ENCODE measurements at regions not wholly inside any gene's neighbourhood (a gene's known extent, or its start where the extent isn't known, plus 50 kb on each side); places are given as distances from the start of the nearest gene placed in this dataset.
"Not testable (repeated sequence)": the region's sequence is repeated elsewhere in the genome, so short reads cannot be mapped to it uniquely, and the experiment has no call there.

- Histone ChIP-seq H3K4me3 (ENCODE audit: low read depth, low read length) (no peak overlapping the region), H3K27me3 (replicated peaks) (no peaks in the 10 kb centered on the region), H3K27ac (no peak overlapping the region), H3K36me3 (replicated peaks) (no peaks in the 10 kb centered on the region)
- no peak for TF ChIP-seq CTCF (IDR thresholded peaks at IDR 0.05; ENCODE audit: low read depth, low read length, missing control alignments)
- no peak for DNase-seq
- in situ Hi-C loops (cut with HindIII; ENCODE audit: low pct_ligation_motif_present, low sequenced_read_pairs): no loop called here
These were observed 166.9 kb downstream of the HLX start for GRCh38 chr1:221045842-221046831.

DNA sequence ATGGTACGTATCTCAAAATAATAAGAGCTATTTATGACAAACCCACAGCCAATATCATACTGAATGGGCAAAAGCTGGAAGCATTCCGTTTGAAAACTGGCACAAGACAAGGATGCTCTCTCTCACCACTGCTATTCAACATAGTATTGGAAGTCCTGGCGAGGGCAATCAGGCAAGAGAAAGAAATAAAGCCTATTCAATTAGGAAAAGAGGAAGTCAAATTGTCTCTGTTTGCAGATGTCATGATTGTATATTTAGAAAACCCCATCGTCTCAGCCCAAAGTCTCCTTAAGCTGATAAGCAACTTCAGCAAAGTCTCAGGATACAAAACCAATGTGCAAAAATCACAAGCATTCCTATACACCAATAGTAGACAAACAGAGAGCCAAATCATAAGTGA is 172.1 kb downstream of the HLX start:
- DNase-seq; in situ Hi-C loops (cut with HindIII; ENCODE audit: low pct_ligation_motif_present, low sequenced_read_pairs); H3K27me3 ChIP-seq (replicated peaks); H3K27ac ChIP-seq; H3K4me3 ChIP-seq (ENCODE audit: low read depth, low read length); H3K36me3 ChIP-seq (replicated peaks): not testable (repeated sequence)

- Histone ChIP-seq H3K27ac (no peak overlapping the region), H3K36me3 (replicated peaks) (no peaks in the 10 kb centered on the region), H3K4me3 (ENCODE audit: low read depth, low read length) (no peak overlapping the region), H3K27me3 (replicated peaks) (no peaks in the 10 kb centered on the region)
- no peak for DNase-seq
- in situ Hi-C loops (cut with HindIII; ENCODE audit: low pct_ligation_motif_present, low sequenced_read_pairs): no loop called here
- no peak for TF ChIP-seq CTCF (IDR thresholded peaks at IDR 0.05; ENCODE audit: low read depth, low read length, missing control alignments)
These were observed 174.6 kb downstream of the HLX start for GRCh38 chr1:221053889-221054288.

DNA sequence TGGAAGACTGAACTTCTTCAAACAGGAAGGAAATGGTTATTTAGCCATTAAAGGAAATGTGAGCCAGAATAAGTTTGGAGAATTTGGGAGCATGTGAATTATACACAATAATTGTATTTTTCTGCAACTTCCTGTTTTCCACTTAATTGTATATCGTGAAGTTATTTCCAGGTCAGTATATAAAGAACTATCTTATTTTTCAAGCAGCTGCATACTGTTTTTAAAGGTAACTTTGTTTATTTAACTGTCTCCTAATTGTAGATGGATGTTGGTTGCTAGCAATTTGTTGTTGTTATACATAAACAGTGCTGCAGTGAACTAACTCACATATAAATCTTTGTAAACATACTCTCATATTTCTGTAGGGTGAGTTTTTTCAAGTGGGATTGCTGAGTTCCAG is 180.3 kb downstream of the HLX start:
- no peak for DNase-seq
- Histone ChIP-seq H3K27me3 (replicated peaks) (no peaks in the 10 kb centered on the region), H3K4me3 (ENCODE audit: low read depth, low read length) (no peak overlapping the region), H3K27ac (no peak overlapping the region), H3K36me3 (replicated peaks) (no peaks in the 10 kb centered on the region)
- in situ Hi-C loops (cut with HindIII; ENCODE audit: low pct_ligation_motif_present, low sequenced_read_pairs): no loop called here
- no peak for TF ChIP-seq CTCF (IDR thresholded peaks at IDR 0.05; ENCODE audit: low read depth, low read length, missing control alignments)

GRCh38 chr1:221063651-221064050 is 184.4 kb downstream of the HLX start:
- in situ Hi-C loops (cut with HindIII; ENCODE audit: low pct_ligation_motif_present, low sequenced_read_pairs): no loop called here
- Histone ChIP-seq H3K4me3 (ENCODE audit: low read depth, low read length) (no peak overlapping the region), H3K27me3 (replicated peaks) (no peaks in the 10 kb centered on the region), H3K27ac (no peak overlapping the region), H3K36me3 (replicated peaks) (no peaks in the 10 kb centered on the region)
- TF ChIP-seq CTCF (IDR thresholded peaks at IDR 0.05; ENCODE audit: low read depth, low read length, missing control alignments): no peak
- no peak for DNase-seq

DNA sequence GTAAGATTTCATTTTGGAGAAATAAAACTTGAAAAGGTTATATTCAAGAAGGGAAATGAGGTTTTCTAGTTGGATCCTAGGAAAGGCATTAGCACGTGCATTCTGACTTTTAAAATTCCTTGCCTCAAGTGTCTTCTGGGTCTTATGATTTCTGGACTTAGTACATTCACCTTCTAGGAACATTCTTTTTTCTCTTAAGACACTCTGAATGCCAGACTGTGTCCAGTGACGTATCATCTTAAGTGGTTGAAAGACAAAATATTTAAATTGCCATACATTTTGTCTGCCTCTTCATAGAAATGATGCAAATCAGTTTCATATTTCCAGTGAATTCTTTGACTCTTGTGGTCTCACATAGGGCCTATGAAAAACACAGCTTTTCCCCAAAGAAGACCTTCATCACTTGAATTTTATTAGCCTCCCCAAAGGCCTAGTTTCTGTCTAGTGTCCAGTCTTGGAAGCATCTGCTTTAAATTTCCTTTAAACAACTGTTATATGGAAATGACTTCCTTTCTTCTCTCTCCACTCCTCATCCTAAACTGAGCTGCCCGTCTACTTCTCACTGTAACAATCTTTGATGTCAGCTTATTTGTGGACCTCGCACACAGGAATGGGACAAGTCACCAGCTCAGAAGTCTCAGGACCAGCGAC is 187.2 kb downstream of the HLX start:
- H3K4me3 ChIP-seq (ENCODE audit: low read depth, low read length): no peak overlapping the region
- in situ Hi-C loops (cut with HindIII; ENCODE audit: low pct_ligation_motif_present, low sequenced_read_pairs): no loop called here

More for the DNA sequence above, 187.2 kb downstream of the HLX start:
- TF ChIP-seq CTCF (IDR thresholded peaks at IDR 0.05; ENCODE audit: low read depth, low read length, missing control alignments): no peak
- Histone ChIP-seq H3K27me3 (replicated peaks) (no peaks in the 10 kb centered on the region), H3K36me3 (replicated peaks) (no peaks in the 10 kb centered on the region), H3K27ac (no peak overlapping the region)
- DNase-seq: no peak
